ENCODE measurements at regions not wholly inside any gene's neighbourhood (a gene's known extent, or its start where the extent isn't known, plus 50 kb on each side); places are given as distances from the start of the nearest gene placed in this dataset.

- TF ChIP-seq, protein P1, sequence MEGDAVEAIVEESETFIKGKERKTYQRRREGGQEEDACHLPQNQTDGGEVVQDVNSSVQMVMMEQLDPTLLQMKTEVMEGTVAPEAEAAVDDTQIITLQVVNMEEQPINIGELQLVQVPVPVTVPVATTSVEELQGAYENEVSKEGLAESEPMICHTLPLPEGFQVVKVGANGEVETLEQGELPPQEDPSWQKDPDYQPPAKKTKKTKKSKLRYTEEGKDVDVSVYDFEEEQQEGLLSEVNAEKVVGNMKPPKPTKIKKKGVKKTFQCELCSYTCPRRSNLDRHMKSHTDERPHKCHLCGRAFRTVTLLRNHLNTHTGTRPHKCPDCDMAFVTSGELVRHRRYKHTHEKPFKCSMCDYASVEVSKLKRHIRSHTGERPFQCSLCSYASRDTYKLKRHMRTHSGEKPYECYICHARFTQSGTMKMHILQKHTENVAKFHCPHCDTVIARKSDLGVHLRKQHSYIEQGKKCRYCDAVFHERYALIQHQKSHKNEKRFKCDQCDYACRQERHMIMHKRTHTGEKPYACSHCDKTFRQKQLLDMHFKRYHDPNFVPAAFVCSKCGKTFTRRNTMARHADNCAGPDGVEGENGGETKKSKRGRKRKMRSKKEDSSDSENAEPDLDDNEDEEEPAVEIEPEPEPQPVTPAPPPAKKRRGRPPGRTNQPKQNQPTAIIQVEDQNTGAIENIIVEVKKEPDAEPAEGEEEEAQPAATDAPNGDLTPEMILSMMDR (IDR thresholded peaks at IDR 0.05) = no peak
- TF ChIP-seq POLR2A (IDR thresholded peaks at IDR 0.05) = no peak
These were observed 218.6 kb downstream of the OGFRL1 start for GRCh38 chr6:71507183-71507582.
